Posterior cingulate gyrus (tissue), 11 donors: ENCODE measurements at regions not wholly inside any gene's neighbourhood (a gene's known extent, or its start where the extent isn't known, plus 50 kb on each side); places are given as distances from the start of the nearest gene placed in this dataset.

Experiments used
- DNase-seq, 10 donors: peaks; one replicate each; pipeline versions ENCODE4 v3.0.0 to v3.0.0-alpha.2; 2020 to 2021; ENCODE audit warnings: mixed read lengths in 3 of 10
- intact Hi-C: fragments of 100-400 bp; cut with DNase I; formaldehyde crosslinking; loops from one replicate; pipeline ENCODE4 v1.15.1; 2023

DNA sequence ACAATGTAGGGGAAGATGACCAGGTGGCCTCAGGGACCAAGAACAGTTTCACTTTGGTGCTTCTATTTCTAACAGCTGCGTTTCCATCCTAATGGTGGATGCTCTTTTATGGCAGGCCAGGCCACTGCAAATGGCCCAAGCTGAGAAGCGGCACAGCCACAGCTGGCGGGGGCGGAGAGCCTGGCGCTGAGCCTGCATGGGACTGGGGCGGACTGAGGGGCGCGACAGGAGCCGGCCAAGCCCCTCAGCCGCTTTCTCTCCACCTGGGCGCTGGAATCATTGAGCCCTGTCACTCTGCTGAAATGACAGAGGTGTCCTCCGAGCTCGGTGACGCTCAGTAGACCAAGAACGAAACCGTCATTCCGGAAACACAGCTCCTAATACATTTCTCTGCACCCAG, 317.3 kb upstream of the PDE4D start:
- peak in 3 of 10 donors; percentile 39 to 66 (median 65) for DNase-seq
- intact Hi-C loops, result no loop called here

GRCh38 chr5:60209146-60209840, 315.8 kb upstream of the PDE4D start:
- intact Hi-C loops, result no loop called here
- DNase-seq, result no peak

GRCh38 chr5:60208716-60209115, 315.2 kb upstream of the PDE4D start:
- peak in 1 of 10 donors; percentile 25 for DNase-seq

GRCh38 chr5:60207040-60207439, 313.5 kb upstream of the PDE4D start:
- intact Hi-C loops, result no loop called here
- no peak for DNase-seq

More at GRCh38 chr5:60208716-60209115, 315.2 kb upstream of the PDE4D start:
- intact Hi-C loops, result no loop called here

DNA sequence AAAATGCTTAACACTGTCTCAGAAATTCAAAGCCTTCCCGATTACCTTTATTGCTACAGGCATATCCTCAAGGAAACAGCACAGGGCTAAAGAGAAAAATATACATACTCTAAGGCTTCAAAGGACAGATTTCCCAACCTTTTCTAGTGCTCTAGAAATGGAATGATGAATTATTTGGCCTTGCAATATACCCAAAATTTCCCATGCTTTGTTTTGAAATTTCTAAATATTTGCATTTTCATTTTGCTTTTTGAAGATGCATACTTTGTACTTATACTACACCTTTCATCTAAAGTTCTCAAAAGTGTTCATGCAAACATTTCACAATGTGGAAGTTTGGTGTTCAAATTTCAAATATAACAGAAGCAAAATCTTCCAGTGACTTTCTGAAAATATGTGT, 312.7 kb upstream of the PDE4D start:
- DNase-seq, result no peak
- intact Hi-C loops, result no loop called here

DNA sequence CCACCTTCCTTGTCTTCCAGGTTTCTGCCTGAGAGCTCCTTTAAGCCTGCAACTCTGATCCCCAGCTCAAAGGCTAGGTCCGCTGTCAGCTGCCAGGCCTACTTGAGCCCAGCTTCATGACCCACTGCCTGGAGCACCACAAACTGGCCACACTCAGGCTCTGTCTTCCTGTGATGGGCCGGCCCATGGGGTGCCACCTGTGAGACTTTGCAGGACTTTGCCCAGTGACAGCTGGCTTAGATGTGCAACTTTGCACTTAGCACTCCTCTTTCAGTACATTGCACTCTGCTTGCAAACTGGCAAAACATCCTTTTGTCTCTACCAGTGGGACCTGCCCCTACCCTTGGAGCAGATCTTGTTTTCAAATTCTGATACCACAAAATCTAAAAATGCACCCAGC, 311.5 kb upstream of the PDE4D start:
- intact Hi-C loops, result no loop called here
- peak in 3 of 10 donors; percentile 20 to 74 (median 66) for DNase-seq

GRCh38 chr5:60196385-60197113, 303.0 kb upstream of the PDE4D start:
- intact Hi-C loops, result no loop called here
- DNase-seq, result peak in 9 of 10 donors; percentile 21 to 85 (median 50)

- intact Hi-C loops, result no loop called here
- no peak for DNase-seq
Observed at GRCh38 chr5:60195551-60195950, 302.0 kb upstream of the PDE4D start.

DNA sequence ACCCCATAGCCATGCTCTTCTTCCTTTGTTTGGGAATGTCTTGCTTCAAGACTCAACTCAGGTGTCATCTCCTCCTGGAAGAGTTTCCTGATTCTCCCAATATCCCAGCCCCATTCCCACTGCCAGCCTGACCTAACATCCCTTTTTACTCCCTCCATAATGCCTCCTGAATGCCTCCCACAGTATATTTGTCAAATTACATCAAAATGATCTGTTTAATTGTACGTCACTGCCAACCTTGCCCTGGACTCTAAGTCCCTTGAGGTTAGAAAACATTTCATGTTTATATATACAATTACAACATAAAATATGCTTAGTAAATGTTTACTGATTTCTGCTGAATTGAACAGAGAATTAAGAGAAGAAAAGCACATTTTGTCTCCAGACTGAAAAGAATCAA, 301.6 kb upstream of the PDE4D start:
- intact Hi-C loops, result no loop called here
- DNase-seq, result no peak

GRCh38 chr5:60185231-60186099, 291.9 kb upstream of the PDE4D start:
- intact Hi-C loops, result loop anchor here (5.0 kb wide), 1 partner anchor 447 kb away; no protein-coding TSS in a partner anchor
- DNase-seq, result no peak

DNA sequence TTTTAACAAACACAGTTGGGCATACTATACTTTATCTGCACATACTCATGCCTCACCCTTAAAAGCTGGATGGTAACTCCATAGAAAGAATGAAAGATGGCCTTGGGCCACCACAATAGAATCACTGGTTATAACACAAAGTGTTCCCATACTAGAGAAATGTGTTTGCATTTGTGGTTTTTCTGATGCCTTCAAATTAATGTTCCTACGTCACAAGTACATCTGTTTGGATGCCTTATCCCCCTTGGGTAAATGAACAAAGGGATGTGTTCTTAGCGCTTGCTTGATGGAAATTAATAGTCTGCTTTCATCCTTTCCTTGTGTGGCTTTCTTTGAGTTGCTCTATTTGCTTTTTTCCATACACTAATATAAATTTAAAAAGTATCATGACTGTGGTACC, 291.1 kb upstream of the PDE4D start:
- intact Hi-C loops, result loop anchor here (5.0 kb wide), 1 partner anchor 448 kb away; no protein-coding TSS in a partner anchor
- DNase-seq, result no peak

DNA sequence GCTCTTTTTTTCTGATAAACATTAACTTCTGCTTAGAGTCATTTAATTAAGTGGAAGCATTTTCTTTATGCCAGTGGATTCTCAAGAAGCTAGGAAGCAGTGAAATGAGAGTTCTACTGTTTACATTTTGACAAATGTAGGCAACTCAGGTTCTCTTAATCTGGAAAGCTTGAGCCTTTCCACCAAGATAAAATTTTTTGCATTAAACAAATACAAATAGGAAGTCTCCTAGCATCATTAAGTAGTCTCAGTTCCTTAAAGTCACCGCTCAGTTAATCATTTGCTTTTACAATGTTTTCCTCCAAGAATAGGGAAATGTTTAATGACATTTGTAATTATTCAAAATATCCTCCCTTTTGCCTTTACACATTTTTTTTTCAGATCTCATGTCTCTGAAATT, 290.4 kb upstream of the PDE4D start:
- DNase-seq, result no peak
- intact Hi-C loops, result no loop called here

DNA sequence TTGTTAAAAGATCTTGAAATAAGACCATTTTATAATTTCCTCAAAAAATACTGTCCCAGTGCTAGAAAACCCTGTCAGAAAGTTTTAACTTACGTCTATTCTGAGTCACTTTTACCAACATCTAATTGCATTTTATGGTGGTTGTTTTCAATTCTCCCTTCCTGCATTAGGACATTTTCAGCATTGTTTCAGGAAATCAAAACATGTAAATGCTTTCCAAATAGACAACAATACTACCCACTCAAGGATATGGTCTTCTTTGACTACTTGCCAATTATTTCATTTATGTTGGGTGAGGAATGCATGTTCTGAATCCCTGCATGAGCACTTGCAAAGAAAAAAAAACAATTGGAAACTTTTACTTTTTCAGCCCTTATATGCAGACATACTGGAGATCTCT, 284.6 kb upstream of the PDE4D start:
- DNase-seq, result no peak
- intact Hi-C loops, result no loop called here

- intact Hi-C loops, result no loop called here
Observed at GRCh38 chr5:60177596-60177995, 284.1 kb upstream of the PDE4D start.

GRCh38 chr5:60173667-60174066, 280.1 kb upstream of the PDE4D start:
- intact Hi-C loops, result no loop called here
- no peak for DNase-seq

More at GRCh38 chr5:60177596-60177995, 284.1 kb upstream of the PDE4D start:
- no peak for DNase-seq

DNA sequence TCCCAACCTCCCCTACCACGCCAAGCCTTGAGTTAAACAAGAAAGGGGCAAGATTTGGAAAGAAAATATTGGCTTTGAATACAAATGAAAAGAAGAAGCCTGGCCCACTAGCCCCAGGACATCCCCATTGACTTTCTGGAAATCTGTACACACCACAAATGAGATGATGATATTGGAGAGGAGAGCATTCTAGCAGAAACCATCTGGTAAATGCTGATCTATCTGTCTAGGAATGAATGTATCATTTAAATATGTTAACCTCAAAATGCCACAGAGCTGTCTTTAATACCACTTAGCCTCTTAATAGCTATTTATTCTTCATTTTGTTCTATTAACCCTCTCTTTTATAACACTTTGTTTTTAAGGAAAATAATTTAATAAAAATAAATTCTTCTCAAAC, 270.2 kb upstream of the PDE4D start:
- intact Hi-C loops, result no loop called here
- no peak for DNase-seq

DNA sequence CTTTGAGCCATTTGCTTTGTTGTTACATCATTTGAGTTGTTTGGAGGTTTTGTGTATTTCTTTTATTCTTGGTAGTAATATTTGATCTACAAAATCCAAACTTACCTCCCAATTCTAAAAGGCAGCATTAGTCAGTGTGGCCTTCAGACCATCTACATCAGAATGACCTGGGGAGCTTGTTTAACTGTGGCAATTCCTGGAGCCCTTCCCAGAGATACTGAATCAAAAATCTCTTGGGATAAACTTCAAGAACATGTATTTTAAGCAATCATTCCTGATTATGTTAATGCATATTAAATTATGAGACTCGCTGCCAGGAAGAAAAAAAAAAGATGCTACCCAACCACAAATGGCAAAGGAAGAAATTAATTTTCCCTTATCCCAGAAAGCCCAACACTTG, 268.9 kb upstream of the PDE4D start:
- intact Hi-C loops, result no loop called here
- no peak for DNase-seq

DNA sequence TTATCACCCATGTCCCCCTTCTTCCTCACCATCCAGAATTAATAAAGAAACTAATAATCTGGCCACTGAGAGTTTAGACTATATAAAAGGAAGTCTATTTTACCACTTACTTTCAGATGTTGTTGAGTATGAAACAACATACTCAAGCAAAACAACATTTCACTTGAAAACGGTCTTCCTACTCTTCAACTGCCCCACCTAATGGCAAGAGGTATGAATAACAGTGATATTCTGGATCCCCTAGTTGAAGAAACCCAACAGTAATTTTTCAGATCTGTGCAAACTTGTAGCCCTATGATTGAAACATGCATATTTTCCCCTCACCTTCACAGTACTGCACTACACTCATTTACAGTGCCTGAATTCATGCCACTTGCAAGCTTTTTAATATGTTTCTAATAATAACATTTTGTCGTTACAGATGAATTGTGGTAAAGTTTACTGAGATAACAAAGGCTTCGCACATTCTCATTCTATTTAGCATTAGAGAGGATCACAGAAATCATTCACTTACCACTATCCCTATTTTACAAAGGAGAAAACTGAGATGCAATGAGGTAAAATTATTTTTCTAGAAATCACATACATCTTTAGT, 267.9 kb upstream of the PDE4D start:
- no peak for DNase-seq
- intact Hi-C loops, result no loop called here

DNA sequence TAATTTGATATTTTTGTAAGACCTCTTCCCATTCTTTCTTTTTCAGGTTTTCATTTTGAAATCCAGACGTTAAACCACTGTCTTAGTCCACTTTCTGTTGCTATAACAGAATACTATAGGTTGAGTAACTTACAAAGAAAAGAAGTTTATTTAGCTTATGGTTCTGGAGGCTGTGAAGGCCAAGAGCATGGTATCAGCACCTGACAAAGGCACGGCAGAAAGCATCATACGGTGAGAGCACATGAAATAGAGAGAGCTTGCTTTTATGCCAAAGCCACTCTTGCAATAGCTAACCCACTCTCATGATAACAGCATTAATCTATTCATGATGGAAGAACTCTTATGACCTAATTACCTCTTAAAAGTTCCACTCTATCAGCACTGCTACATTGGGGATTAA, 255.6 kb upstream of the PDE4D start:
- no peak for DNase-seq
- intact Hi-C loops, result no loop called here

DNA sequence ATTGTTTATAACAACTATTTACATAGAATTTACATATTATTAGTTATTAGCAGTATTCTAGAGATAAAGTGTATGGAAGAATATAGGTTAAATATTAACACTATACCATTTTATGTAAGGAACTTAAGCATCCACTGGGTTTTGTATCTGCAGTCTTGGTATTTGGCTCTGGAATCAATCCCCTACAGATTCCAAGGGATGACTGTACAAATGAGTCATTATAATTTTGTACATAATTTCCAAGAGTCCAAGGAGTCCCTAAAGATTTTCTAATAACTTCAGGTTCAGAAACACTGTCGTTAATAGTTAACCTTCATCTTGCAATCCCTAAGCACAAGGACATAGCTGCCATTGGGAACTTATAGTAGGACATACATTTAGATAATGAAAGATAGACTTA, 254.8 kb upstream of the PDE4D start:
- DNase-seq, result no peak
- intact Hi-C loops, result no loop called here

- intact Hi-C loops, result no loop called here
- DNase-seq, result no peak
Observed at GRCh38 chr5:60147791-60148190, 254.3 kb upstream of the PDE4D start.
